SH-SY5Y (cell line): ENCODE measurements at regions not wholly inside any gene's neighbourhood (a gene's known extent, or its start where the extent isn't known, plus 50 kb on each side); places are given as distances from the start of the nearest gene placed in this dataset.

Source experiments
- GATA2 ChIP-seq: IDR thresholded peaks from 2 replicates; pipeline ENCODE4 v1.6.1; 2011; ENCODE audit warnings: mild to moderate bottlenecking, low read depth, low read length
- GATA3 ChIP-seq: IDR thresholded peaks from 2 replicates; pipeline ENCODE4 v1.6.1; 2011; ENCODE audit warnings: low read depth, mild to moderate bottlenecking, low read length, moderate library complexity

DNA sequence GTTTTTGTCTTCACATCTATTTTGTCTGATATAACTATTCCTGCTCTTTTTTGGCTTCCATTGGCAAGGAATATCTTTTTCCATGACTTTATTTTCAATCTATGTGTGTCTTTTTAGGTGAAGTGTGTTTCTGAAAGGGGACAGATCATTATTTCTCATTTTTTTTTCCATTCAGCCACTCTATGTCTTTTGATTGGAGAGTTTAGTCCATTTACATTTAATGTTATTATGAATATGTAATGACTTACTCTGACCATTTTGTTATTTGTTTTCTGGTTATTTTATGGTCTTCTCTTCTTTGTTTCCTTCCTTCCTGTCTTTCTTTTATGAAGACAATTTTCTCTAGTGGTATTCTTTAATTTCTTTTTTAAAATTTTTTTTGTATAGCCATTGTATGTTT is 178.6 kb upstream of the CNTN5 start:
- TF ChIP-seq GATA3 (no peak), GATA2 (no peak)

DNA sequence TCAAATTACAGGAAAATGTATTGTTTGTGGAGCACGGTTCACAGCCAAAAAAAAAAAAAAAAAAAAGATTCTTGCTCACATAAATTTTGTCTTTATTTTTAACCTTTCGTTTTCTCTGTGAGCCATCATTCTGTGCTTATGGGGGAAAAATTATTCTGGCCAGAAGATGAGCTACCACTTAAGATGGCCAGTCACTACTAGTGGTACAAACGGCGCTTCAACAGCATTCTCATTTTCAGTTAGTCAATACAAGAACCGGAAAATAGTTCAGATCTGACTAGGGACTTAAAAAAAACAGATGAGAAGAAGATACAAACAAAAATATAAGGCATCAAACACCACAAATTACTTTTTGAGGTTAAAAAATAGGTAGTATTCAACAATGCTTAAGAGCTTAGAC is 158.6 kb upstream of the CNTN5 start:
- no peak for TF ChIP-seq GATA2
- TF ChIP-seq GATA3, result no peak

GRCh38 chr11:98871690-98872089 is 149.1 kb upstream of the CNTN5 start:
- TF ChIP-seq GATA3 (no peak), GATA2 (no peak)

DNA sequence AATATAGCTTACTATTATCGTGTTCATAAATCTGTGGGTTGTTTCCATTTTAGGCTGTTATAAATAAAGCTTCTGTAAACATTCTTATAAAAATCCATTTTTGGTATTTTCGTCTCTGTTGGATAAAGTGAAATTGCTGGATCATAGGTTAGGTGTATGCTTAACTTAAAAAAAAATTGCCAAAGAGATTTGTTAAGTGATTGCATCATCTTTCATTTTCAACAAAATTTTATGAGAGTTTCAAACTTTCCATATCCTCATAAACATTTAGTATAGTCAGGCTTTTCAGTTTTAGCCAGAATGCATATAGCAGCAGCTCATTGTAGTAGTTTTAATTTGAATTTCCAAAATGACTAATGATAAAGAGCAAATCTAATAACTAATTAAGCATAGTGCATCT is 146.7 kb upstream of the CNTN5 start:
- TF ChIP-seq GATA2 (no peak), GATA3 (no peak)

DNA sequence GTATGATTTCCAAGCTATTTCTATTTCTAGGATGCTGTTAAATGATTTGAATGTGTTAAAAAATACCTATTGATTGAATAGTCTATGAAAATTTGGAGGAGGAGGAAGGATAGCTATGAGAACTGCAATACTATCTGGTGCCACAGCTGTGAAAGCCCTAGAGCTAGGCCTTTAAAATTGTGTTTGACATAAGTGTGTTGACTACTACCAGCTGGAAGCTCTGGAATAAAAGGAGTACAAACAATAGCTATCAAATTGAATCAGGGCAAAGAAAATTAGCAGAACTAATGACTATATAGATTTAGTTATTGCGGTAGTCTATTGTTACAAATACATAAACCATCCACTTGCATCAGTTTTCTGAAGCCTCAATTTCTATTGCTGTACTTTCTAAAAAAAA is 124.8 kb upstream of the CNTN5 start:
- TF ChIP-seq GATA2, result no peak
- no peak for TF ChIP-seq GATA3

DNA sequence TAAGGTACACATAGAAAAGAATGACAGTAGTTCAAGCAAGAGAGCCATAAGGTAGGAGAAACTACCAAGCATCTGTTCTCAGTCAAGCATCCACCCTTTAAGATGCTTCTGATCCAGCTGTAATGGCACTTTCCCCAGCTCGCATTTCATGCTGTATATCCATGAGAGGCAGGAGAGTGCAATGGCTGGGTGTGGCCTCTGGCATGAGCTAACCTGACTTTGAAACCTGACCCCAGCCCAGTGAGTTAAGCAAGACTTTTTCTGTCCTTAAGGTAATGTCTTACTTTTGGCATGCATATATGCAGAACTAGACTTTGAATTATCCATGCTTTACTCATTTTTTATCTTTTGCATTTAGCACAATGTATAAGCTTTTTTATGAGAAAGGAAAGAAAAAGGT is 79.8 kb upstream of the CNTN5 start:
- no peak for TF ChIP-seq GATA2
- TF ChIP-seq GATA3, result no peak

GRCh38 chr11:98944461-98944860 is 76.3 kb upstream of the CNTN5 start:
- TF ChIP-seq GATA2 (no peak), GATA3 (no peak)

- TF ChIP-seq GATA2 (no peak), GATA3 (no peak)
Observed at GRCh38 chr11:98952107-98952506, 68.6 kb upstream of the CNTN5 start.

- TF ChIP-seq GATA2 (no peak), GATA3 (no peak)
Observed at GRCh38 chr11:98955551-98955950, 65.2 kb upstream of the CNTN5 start.

- no peak for TF ChIP-seq GATA3
Observed at GRCh38 chr11:98964146-98964545, 56.6 kb upstream of the CNTN5 start.

- TF ChIP-seq GATA3 (no peak), GATA2 (no peak)
Observed at GRCh38 chr11:98965358-98965757, 55.4 kb upstream of the CNTN5 start.

GRCh38 chr11:98965775-98966174 is 55.0 kb upstream of the CNTN5 start:
- TF ChIP-seq GATA3, result no peak
- TF ChIP-seq GATA2, result no peak

GRCh38 chr11:98967005-98967404 is 53.7 kb upstream of the CNTN5 start:
- TF ChIP-seq GATA3 (no peak), GATA2 (no peak)
